ENCODE measurements at regions not wholly inside any gene's neighbourhood (a gene's known extent, or its start where the extent isn't known, plus 50 kb on each side); places are given as distances from the start of the nearest gene placed in this dataset.
A peak's percentile ranks its signal among the peaks of the same experiment; 100 is the strongest.

GRCh38 chrX:13126775-13127174 is 82.4 kb upstream of the FAM9C start:
- CTCF ChIA-PET, result no interaction called here
- no peak for DNase-seq (ENCODE audit: low read depth, low spot score)
- TF ChIP-seq CTCF (IDR thresholded peaks at IDR 0.05; ENCODE audit: insufficient read depth, low read length, missing control alignments), result no peak

GRCh38 chrX:13125188-13125587 is 80.8 kb upstream of the FAM9C start:
- DNase-seq (ENCODE audit: low read depth, low spot score), result no peak
- H3K4me3 ChIP-seq (ENCODE audit: low read depth, low read length), result no peak overlapping the region
- no peak for TF ChIP-seq CTCF (IDR thresholded peaks at IDR 0.05; ENCODE audit: insufficient read depth, low read length, missing control alignments)
- ChIA-PET CTCF (no interaction called here), POLR2A (interaction anchor here (1.6 kb wide), 1 partner anchor 146 kb away, joined by 6 read pairs; no protein-coding TSS in a partner anchor)

More at GRCh38 chrX:13126775-13127174, 82.4 kb upstream of the FAM9C start:
- H3K4me3 ChIP-seq (ENCODE audit: low read depth, low read length), result no peak overlapping the region
- POLR2A ChIA-PET, result no interaction called here

- TF ChIP-seq CTCF (IDR thresholded peaks at IDR 0.05; ENCODE audit: insufficient read depth, low read length, missing control alignments), result no peak
- ChIA-PET POLR2A (interaction anchor here (0.7 to 1.6 kb wide), 4 partner anchors 145 to 362 kb away, joined by 3 to 6 read pairs (median 4); no protein-coding TSS in a partner anchor), CTCF (interaction anchor here (1.9 kb wide), 1 partner anchor 144 kb away, joined by 4 read pairs; no protein-coding TSS in a partner anchor)
- DNase-seq (ENCODE audit: low read depth, low spot score), result peak; percentile 29
- no peak overlapping the region for H3K4me3 ChIP-seq (ENCODE audit: low read depth, low read length)
Observed at GRCh38 chrX:13123857-13124345, 79.5 kb upstream of the FAM9C start.

GRCh38 chrX:13123247-13123856 is 78.9 kb upstream of the FAM9C start:
- H3K4me3 ChIP-seq (ENCODE audit: low read depth, low read length), result no peak overlapping the region
- no peak for DNase-seq (ENCODE audit: low read depth, low spot score)
- CTCF ChIA-PET, result interaction anchor here (1.9 kb wide), 1 partner anchor 143 kb away, joined by 4 read pairs; no protein-coding TSS in a partner anchor
- POLR2A ChIA-PET, result interaction anchor here (0.7 to 1.6 kb wide), 3 partner anchors 144 to 363 kb away, joined by 4 to 6 read pairs (median 5); no protein-coding TSS in a partner anchor
- no peak for TF ChIP-seq CTCF (IDR thresholded peaks at IDR 0.05; ENCODE audit: insufficient read depth, low read length, missing control alignments)

- H3K4me3 ChIP-seq (ENCODE audit: low read depth, low read length), result no peak overlapping the region
- no peak for DNase-seq (ENCODE audit: low read depth, low spot score)
- TF ChIP-seq CTCF (IDR thresholded peaks at IDR 0.05; ENCODE audit: insufficient read depth, low read length, missing control alignments), result no peak
- CTCF ChIA-PET, result no interaction called here
- POLR2A ChIA-PET, result no interaction called here
Observed at GRCh38 chrX:13121020-13121555, 76.7 kb upstream of the FAM9C start.

- ChIA-PET CTCF (no interaction called here), POLR2A (interaction anchor here (0.6 kb wide), 1 partner anchor 97 kb away, joined by 3 read pairs; no protein-coding TSS in a partner anchor)
- H3K4me3 ChIP-seq (ENCODE audit: low read depth, low read length), result no peak overlapping the region
- no peak for DNase-seq (ENCODE audit: low read depth, low spot score)
- TF ChIP-seq CTCF (IDR thresholded peaks at IDR 0.05; ENCODE audit: insufficient read depth, low read length, missing control alignments), result no peak
Observed at GRCh38 chrX:13120017-13120416, 75.6 kb upstream of the FAM9C start.
